ENCODE measurements at regions not wholly inside any gene's neighbourhood (a gene's known extent, or its start where the extent isn't known, plus 50 kb on each side); places are given as distances from the start of the nearest gene placed in this dataset.

GRCh38 chr2:208929139-208929864 is 494.5 kb upstream of the MAP2 start:
- TF ChIP-seq, protein P1, sequence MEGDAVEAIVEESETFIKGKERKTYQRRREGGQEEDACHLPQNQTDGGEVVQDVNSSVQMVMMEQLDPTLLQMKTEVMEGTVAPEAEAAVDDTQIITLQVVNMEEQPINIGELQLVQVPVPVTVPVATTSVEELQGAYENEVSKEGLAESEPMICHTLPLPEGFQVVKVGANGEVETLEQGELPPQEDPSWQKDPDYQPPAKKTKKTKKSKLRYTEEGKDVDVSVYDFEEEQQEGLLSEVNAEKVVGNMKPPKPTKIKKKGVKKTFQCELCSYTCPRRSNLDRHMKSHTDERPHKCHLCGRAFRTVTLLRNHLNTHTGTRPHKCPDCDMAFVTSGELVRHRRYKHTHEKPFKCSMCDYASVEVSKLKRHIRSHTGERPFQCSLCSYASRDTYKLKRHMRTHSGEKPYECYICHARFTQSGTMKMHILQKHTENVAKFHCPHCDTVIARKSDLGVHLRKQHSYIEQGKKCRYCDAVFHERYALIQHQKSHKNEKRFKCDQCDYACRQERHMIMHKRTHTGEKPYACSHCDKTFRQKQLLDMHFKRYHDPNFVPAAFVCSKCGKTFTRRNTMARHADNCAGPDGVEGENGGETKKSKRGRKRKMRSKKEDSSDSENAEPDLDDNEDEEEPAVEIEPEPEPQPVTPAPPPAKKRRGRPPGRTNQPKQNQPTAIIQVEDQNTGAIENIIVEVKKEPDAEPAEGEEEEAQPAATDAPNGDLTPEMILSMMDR (conservative IDR thresholded peaks at IDR 0.05) = no peak
- TF ChIP-seq ZFX (IDR thresholded peaks at IDR 0.05) = no peak
- H3K27ac ChIP-seq = peak overlapping the region; percentile 45; the same call in 1 of the 2 replicates

DNA sequence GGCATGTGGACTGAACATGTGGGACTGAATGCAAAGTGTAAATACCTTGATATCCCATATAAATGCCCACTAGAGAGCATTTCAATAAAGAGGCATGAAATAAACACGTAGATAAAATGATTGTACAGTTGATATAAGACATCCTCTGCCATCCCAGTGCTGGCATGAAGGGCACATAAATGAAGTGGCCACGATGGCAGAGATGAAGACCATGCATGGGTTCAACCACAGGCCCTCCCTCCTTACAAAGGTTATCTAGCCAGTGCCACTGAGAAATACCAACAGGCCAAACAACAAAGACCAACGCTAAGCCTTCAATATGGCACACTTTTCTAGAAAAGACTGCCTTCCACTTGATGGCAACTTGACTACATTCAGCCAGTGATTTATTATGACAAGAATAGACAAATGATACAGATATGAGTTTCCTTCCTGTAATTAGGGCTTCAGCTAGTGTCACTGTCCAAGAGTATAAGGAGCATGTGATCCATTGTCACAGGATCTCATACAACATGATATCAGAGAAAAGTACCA is 493.9 kb upstream of the MAP2 start:
- H3K27ac ChIP-seq = peak overlapping the region; percentile 45; the same call in 1 of the 2 replicates
- no peak for TF ChIP-seq ZFX (IDR thresholded peaks at IDR 0.05)
- TF ChIP-seq, protein P1 (conservative IDR thresholded peaks at IDR 0.05) = no peak

- H3K27ac ChIP-seq = no peak overlapping the region
- no peak for TF ChIP-seq ZFX (IDR thresholded peaks at IDR 0.05)
- TF ChIP-seq, protein P1 (conservative IDR thresholded peaks at IDR 0.05) = no peak
Measured at GRCh38 chr2:208935531-208935930, 488.3 kb upstream of the MAP2 start.

DNA sequence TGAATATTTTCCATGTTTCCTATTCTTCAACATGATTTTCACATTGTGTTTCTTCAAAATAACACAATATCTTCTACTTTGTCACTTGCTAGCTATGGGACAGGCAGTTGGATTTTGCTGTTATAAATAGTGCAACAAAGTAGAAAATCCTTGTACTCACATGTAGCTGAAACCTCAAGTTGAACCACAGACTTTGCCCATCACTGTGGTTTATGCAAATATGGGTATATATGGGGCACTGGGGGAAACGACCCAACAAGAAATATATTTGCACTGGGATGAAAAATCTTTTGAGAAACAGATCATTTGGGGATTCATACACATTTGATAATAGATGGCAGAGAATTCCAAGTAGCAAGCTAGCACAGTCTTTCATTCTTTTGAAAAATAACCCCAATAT is 486.3 kb upstream of the MAP2 start:
- TF ChIP-seq ZFX (IDR thresholded peaks at IDR 0.05) = no peak
- TF ChIP-seq, protein P1 (conservative IDR thresholded peaks at IDR 0.05) = no peak
- no peak overlapping the region for H3K27ac ChIP-seq

- no peak for TF ChIP-seq ZFX (IDR thresholded peaks at IDR 0.05)
- TF ChIP-seq, protein P1 (conservative IDR thresholded peaks at IDR 0.05) = no peak
- no peak overlapping the region for H3K27ac ChIP-seq
Measured at GRCh38 chr2:208939852-208940251, 484.0 kb upstream of the MAP2 start.

- H3K27ac ChIP-seq = no peak overlapping the region
- no peak for TF ChIP-seq ZFX (IDR thresholded peaks at IDR 0.05)
- TF ChIP-seq, protein P1 (conservative IDR thresholded peaks at IDR 0.05) = no peak
Measured at GRCh38 chr2:208945719-208946256, 478.1 kb upstream of the MAP2 start.

DNA sequence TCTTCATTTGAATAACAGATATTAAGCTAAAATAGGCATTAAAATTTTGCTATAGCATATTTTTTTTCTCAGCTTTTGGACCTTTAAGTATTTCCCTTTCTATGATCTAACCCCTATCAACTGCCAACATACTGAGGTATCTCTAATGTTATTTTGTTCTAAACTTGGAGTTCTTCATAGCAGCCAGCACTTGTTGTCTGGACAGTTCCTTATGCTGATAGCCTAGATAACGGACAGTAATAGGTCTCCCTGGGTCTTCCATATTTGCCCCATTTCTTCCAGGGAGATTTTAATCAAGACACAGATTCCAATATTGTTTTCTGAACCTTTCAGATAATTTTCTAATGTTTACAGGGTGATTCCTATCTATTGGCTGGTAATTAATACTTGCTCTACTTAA is 475.8 kb upstream of the MAP2 start:
- TF ChIP-seq, protein P1 (conservative IDR thresholded peaks at IDR 0.05) = no peak
- TF ChIP-seq ZFX (IDR thresholded peaks at IDR 0.05) = no peak
- no peak overlapping the region for H3K27ac ChIP-seq
